GM23338 (cell line): ENCODE measurements at regions not wholly inside any gene's neighbourhood (a gene's known extent, or its start where the extent isn't known, plus 50 kb on each side); places are given as distances from the start of the nearest gene placed in this dataset.

Experiments
- CREB1 ChIP-seq: fragments of 250-450 bp; sonication (Bioruptor Pico); IDR thresholded peaks from 2 replicates; pipeline ENCODE4 v1.5.0; 2020; ENCODE audit warnings: low read depth, mild to moderate bottlenecking, moderate library complexity
- EZH2 ChIP-seq: fragments of 200-600 bp; sonication (generic); IDR thresholded peaks from one replicate; pipeline ENCODE4 v1.8.0; 2017; ENCODE audit warnings: antibody characterized with exemption, mild to moderate bottlenecking, low read depth; ENCODE audit not compliant: unreplicated experiment
- EZH2phosphoT487 ChIP-seq: fragments of 200-600 bp; sonication (generic); IDR thresholded peaks from one replicate; pipeline ENCODE4 v1.8.1; 2018; ENCODE audit warnings: antibody characterized with exemption; ENCODE audit not compliant: unreplicated experiment
- NANOG ChIP-seq: IDR thresholded peaks from 2 replicates; pipeline ENCODE4 v1.6.1; 2016; ENCODE audit warnings: antibody characterized with exemption, borderline replicate concordance
- POLR2AphosphoS5 ChIP-seq: IDR thresholded peaks from 2 replicates; pipeline ENCODE4 v1.6.1; 2016; ENCODE audit warnings: antibody characterized with exemption, low read depth
- ZNF114 ChIP-seq: fragments of 250-450 bp; sonication (Bioruptor Pico); IDR thresholded peaks from 2 replicates; pipeline ENCODE4 v1.5.0; 2020; ENCODE audit warnings: mild to moderate bottlenecking, moderate library complexity
- ZNF331 ChIP-seq: fragments of 250-450 bp; sonication (Bioruptor Pico); IDR thresholded peaks from 2 replicates; pipeline ENCODE4 v1.5.0; 2020; ENCODE audit warnings: low read depth, mild to moderate bottlenecking, moderate library complexity
- TF ChIP-seq, protein P1 (sequence below), 2 experiments: fragments of 200-600 bp in 1 of 2; sonication (generic) in 1 of 2; conservative IDR thresholded peaks; 2 replicates each; pipeline versions ENCODE4 v1.5.1 to v1.6.1; 2016 to 2017; ENCODE audit warnings: antibody characterized with exemption in 2 of 2, low read depth in 2 of 2, mild to moderate bottlenecking in 2 of 2, moderate library complexity in 1 of 2
- TF ChIP-seq, protein P2 (sequence below): IDR thresholded peaks from one replicate; pipeline ENCODE4 v1.6.1; 2018; ENCODE audit warnings: antibody characterized with exemption; ENCODE audit not compliant: unreplicated experiment

DNA sequence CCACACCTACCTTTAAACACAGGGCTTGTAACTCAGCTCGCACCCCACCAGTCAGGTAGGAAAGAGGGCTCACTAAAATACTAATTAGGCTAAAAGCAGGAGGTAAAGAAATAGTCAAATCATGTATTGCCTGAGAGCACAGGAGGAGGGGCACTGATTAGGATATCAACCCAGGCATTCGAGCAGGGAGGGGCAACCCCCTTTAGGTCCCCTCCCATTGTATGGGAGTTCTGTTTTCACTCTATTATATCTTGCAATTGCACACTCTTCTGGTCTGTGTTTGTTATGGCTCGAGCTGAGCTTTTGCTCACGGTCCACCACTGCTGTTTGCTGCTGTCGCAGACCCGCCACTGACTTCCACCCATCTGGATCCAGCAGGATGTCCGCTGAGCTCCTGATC is 657.2 kb downstream of the PRIM2 start:
- TF ChIP-seq, protein P1, sequence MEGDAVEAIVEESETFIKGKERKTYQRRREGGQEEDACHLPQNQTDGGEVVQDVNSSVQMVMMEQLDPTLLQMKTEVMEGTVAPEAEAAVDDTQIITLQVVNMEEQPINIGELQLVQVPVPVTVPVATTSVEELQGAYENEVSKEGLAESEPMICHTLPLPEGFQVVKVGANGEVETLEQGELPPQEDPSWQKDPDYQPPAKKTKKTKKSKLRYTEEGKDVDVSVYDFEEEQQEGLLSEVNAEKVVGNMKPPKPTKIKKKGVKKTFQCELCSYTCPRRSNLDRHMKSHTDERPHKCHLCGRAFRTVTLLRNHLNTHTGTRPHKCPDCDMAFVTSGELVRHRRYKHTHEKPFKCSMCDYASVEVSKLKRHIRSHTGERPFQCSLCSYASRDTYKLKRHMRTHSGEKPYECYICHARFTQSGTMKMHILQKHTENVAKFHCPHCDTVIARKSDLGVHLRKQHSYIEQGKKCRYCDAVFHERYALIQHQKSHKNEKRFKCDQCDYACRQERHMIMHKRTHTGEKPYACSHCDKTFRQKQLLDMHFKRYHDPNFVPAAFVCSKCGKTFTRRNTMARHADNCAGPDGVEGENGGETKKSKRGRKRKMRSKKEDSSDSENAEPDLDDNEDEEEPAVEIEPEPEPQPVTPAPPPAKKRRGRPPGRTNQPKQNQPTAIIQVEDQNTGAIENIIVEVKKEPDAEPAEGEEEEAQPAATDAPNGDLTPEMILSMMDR (conservative IDR thresholded peaks at IDR 0.05; ENCODE audit: low read depth in 2 of 2), result no peak
- TF ChIP-seq EZH2 (no peak), ZNF331 (CRISPR knock-in tag) (no peak), POLR2AphosphoS5 (no peak), CREB1 (CRISPR knock-in tag) (no peak), ZNF114 (CRISPR knock-in tag) (no peak), EZH2phosphoT487 (no peak), NANOG (no peak)
- TF ChIP-seq, protein P2, sequence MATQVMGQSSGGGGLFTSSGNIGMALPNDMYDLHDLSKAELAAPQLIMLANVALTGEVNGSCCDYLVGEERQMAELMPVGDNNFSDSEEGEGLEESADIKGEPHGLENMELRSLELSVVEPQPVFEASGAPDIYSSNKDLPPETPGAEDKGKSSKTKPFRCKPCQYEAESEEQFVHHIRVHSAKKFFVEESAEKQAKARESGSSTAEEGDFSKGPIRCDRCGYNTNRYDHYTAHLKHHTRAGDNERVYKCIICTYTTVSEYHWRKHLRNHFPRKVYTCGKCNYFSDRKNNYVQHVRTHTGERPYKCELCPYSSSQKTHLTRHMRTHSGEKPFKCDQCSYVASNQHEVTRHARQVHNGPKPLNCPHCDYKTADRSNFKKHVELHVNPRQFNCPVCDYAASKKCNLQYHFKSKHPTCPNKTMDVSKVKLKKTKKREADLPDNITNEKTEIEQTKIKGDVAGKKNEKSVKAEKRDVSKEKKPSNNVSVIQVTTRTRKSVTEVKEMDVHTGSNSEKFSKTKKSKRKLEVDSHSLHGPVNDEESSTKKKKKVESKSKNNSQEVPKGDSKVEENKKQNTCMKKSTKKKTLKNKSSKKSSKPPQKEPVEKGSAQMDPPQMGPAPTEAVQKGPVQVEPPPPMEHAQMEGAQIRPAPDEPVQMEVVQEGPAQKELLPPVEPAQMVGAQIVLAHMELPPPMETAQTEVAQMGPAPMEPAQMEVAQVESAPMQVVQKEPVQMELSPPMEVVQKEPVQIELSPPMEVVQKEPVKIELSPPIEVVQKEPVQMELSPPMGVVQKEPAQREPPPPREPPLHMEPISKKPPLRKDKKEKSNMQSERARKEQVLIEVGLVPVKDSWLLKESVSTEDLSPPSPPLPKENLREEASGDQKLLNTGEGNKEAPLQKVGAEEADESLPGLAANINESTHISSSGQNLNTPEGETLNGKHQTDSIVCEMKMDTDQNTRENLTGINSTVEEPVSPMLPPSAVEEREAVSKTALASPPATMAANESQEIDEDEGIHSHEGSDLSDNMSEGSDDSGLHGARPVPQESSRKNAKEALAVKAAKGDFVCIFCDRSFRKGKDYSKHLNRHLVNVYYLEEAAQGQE, result no peak
